ENCODE measurements at regions not wholly inside any gene's neighbourhood (a gene's known extent, or its start where the extent isn't known, plus 50 kb on each side); places are given as distances from the start of the nearest gene placed in this dataset.
"Not testable (repeated sequence)": the region's sequence is repeated elsewhere in the genome, so short reads cannot be mapped to it uniquely, and the experiment has no call there.

DNA sequence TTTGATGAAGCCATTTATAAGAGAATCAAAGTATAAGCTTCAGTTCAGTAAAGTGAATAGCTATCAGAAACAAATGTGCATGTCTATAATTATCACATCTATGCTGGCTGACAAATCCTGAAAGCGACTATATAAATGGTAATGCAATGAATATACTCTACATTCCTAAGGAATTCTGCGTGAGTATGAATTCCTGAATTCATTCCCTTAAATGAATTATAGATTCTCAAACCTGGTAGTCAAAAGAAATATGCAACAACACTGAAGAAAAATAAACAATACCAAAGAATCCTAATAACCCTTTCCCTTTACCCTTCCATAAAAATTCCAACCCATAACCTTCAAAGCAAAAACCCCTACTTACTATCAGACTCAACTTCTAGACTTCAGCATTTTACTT is 416.6 kb upstream of the PMFBP1 start:
- Histone ChIP-seq H3K36me3 (no peaks in the 10 kb centered on the region), H3K27me3 (no peaks in the 10 kb centered on the region), H3K27ac (no peak overlapping the region), H3K4me3 (no peak overlapping the region), H3K9me3 (no peaks in the 10 kb centered on the region), H3K4me1 (no peaks in the 10 kb centered on the region)
- intact Hi-C loops (cut with DNase I), result no loop called here
- no peak for TF ChIP-seq POLR2A (IDR thresholded peaks at IDR 0.05)
- no peak for TF ChIP-seq CTCF (IDR thresholded peaks at IDR 0.05)
- TF ChIP-seq EP300 (IDR thresholded peaks at IDR 0.05), result no peak
- TF ChIP-seq POLR2AphosphoS5 (IDR thresholded peaks at IDR 0.05), result no peak
- 94 to 95% methylated on average over 2 of the region's 2 CpGs for WGBS, 2 donors
- DNase-seq, result no peak

DNA sequence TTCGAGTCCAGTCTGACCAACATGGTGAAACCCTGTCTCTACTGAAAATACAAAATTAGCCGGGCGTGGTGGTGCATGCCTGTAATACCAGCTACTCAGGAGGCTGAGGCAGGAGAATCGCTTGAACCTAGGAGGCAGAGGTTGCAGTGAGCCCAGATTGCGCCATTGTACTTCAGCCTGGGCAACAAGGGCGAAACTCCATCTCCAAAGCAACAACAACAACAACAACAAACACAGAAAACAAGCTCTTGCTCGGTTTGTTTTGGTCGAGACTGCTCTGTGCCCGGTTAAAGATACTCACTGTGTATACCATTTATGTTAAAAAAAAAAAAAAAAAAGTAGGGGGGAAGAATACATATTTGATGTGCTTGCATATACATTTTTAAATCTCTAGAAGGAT is 406.1 kb upstream of the PMFBP1 start:
- H3K36me3 ChIP-seq; H3K27me3 ChIP-seq; H3K4me3 ChIP-seq; H3K9me3 ChIP-seq; DNase-seq; intact Hi-C loops (cut with DNase I); H3K27ac ChIP-seq; H3K4me1 ChIP-seq: not testable (repeated sequence)
- WGBS, 2 donors, result 96% methylated on average over 9 of the region's 9 CpGs

DNA sequence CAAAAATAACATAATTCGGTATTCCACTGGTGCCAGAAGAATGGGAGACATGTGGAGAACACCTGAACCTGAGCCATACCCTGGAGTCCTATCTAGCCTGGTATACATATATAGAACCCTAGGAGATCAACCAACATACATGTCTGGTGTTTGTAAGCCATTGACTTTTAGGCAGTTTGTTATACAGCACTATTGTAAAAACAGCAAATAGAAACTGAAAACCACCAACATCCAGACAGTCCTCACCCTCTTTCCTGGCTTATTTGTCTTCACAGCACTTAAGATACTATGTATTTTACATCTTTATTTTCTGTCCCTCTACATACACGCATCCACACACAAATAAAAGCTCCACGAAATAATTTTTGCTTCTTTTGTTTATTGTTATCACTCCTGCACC is 404.2 kb upstream of the PMFBP1 start:
- Histone ChIP-seq H3K9me3 (no peaks in the 10 kb centered on the region), H3K36me3 (no peaks in the 10 kb centered on the region), H3K4me3 (no peak overlapping the region), H3K27ac (no peak overlapping the region), H3K27me3 (no peaks in the 10 kb centered on the region), H3K4me1 (no peaks in the 10 kb centered on the region)
- intact Hi-C loops (cut with DNase I), result no loop called here
- DNase-seq, result no peak
- WGBS, 2 donors, result 59 to 80% methylated on average over 3 of the region's 3 CpGs
- TF ChIP-seq EP300 (IDR thresholded peaks at IDR 0.05), result no peak
- no peak for TF ChIP-seq CTCF (IDR thresholded peaks at IDR 0.05)
- TF ChIP-seq POLR2AphosphoS5 (IDR thresholded peaks at IDR 0.05), result no peak
- TF ChIP-seq POLR2A (IDR thresholded peaks at IDR 0.05), result no peak

DNA sequence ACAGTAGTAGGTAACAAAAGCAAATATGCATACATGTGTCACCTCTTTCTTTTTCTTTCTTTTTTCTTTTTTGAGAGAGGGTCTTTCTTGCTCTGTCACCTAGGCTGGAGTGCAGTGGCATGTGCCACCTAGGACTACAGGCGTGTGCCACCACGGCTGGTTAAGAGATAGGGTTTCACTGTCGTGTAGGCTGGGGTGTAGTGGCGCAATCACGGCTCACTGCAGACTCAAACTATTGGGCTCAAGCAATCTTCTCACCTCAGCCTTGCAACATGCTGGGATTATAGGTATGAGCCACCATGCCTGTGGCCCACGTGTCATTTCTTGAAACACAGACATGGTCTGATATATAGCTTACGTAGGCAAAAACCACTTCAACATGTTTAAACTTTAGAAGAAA is 397.7 kb upstream of the PMFBP1 start:
- H3K4me1 ChIP-seq, result no peaks in the 10 kb centered on the region
- H3K4me3 ChIP-seq, result no peak overlapping the region
- WGBS, 2 donors, result 95 to 98% methylated on average over 7 of the region's 7 CpGs
- H3K27me3 ChIP-seq, result no peaks in the 10 kb centered on the region
- intact Hi-C loops (cut with DNase I), result no loop called here
- no peak for DNase-seq
- H3K27ac ChIP-seq, result no peak overlapping the region
- H3K36me3 ChIP-seq, result no peaks in the 10 kb centered on the region
- H3K9me3 ChIP-seq, result no peaks in the 10 kb centered on the region
- TF ChIP-seq POLR2AphosphoS5 (IDR thresholded peaks at IDR 0.05), result no peak
- no peak for TF ChIP-seq POLR2A (IDR thresholded peaks at IDR 0.05)
- TF ChIP-seq CTCF (IDR thresholded peaks at IDR 0.05), result no peak
- TF ChIP-seq EP300 (IDR thresholded peaks at IDR 0.05), result no peak

DNA sequence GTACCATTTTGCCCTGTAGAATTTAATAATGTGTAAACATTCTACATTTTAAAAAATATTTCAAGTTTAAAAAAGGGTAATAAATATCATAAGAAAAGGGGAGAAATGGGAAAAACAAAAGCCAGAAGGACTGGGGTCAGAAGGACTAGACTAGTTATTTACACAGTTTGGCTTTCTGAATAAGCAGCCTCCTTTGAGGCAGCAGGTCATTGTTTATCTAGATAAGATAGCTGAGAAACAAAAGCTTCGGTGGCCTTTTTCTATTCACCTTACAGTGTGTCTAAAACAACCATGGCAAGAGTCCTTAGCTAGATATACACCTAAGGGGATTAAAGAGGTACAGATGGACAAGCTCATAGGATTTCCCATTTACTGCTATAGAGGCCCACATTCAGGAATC is 396.5 kb upstream of the PMFBP1 start:
- Histone ChIP-seq H3K27me3 (no peaks in the 10 kb centered on the region), H3K9me3 (no peaks in the 10 kb centered on the region), H3K36me3 (no peaks in the 10 kb centered on the region), H3K4me1 (no peaks in the 10 kb centered on the region), H3K27ac (no peak overlapping the region), H3K4me3 (no peak overlapping the region)
- TF ChIP-seq POLR2A (IDR thresholded peaks at IDR 0.05) (no peak), CTCF (IDR thresholded peaks at IDR 0.05) (no peak), EP300 (IDR thresholded peaks at IDR 0.05) (no peak), POLR2AphosphoS5 (IDR thresholded peaks at IDR 0.05) (no peak)
- 0 to 12% methylated on average over 1 of the region's 1 CpG for WGBS, 2 donors
- no peak for DNase-seq
- intact Hi-C loops (cut with DNase I), result no loop called here

All from sigmoid colon (tissue), 6 donors.